ENCODE measurements at regions not wholly inside any gene's neighbourhood (a gene's known extent, or its start where the extent isn't known, plus 50 kb on each side); places are given as distances from the start of the nearest gene placed in this dataset.

DNA sequence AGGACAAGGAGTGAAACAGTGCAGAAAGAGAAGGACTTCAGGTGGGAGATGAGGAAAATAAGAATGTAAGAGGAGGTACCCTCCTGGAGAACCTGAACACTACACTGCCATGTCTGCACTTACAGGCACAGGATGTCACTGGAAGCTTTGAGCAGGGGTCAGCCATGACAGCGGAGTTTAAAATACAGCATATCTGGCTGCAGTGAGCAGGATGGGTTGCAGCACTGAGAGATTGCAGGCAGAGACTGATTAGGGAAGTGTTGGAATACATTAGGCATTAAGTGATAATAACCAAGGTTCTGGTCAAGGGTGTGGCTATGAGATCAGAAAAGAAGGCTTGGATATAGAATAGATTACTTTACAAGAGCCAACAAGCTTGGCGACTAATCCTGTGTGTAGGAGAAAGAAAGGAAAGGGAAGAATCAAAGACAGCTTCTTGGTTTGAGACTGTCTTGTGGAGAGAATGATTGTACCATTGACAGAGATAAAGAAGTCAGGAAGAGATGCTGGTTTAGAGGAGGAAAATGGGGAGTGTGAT lies 171.1 kb upstream of the RBMS1 start:
- TF ChIP-seq, protein P1, sequence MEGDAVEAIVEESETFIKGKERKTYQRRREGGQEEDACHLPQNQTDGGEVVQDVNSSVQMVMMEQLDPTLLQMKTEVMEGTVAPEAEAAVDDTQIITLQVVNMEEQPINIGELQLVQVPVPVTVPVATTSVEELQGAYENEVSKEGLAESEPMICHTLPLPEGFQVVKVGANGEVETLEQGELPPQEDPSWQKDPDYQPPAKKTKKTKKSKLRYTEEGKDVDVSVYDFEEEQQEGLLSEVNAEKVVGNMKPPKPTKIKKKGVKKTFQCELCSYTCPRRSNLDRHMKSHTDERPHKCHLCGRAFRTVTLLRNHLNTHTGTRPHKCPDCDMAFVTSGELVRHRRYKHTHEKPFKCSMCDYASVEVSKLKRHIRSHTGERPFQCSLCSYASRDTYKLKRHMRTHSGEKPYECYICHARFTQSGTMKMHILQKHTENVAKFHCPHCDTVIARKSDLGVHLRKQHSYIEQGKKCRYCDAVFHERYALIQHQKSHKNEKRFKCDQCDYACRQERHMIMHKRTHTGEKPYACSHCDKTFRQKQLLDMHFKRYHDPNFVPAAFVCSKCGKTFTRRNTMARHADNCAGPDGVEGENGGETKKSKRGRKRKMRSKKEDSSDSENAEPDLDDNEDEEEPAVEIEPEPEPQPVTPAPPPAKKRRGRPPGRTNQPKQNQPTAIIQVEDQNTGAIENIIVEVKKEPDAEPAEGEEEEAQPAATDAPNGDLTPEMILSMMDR (IDR thresholded peaks at IDR 0.05) = no peak
- TF ChIP-seq EP300 (IDR thresholded peaks at IDR 0.05) (no peak), POLR2AphosphoS5 (IDR thresholded peaks at IDR 0.05) (no peak)
